ENCODE measurements at regions not wholly inside any gene's neighbourhood (a gene's known extent, or its start where the extent isn't known, plus 50 kb on each side); places are given as distances from the start of the nearest gene placed in this dataset.

DNA sequence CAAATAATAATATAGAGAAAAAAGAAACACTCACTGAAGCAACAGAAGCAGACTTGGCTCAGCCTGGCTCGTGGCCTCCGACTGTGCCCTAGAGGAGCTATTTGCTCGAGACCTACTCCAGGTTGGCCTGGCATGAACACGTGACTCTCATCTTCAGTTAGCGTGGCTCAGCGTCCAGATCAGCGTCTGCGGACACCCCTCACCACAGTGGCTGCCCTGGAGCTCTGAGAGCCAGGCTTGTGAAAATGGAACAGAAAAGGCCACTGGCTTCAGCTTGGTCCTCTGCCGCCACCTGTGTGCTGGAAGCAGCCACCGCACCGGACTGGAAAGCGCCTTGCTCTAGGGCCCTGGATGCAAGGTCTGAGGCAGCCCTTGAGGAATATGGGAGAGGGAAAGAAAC is 1184.0 kb upstream of the GYPC start (continued):
- TF ChIP-seq USF2 (CRISPR knock-in tag; IDR thresholded peaks at IDR 0.05): peak; percentile 72

DNA sequence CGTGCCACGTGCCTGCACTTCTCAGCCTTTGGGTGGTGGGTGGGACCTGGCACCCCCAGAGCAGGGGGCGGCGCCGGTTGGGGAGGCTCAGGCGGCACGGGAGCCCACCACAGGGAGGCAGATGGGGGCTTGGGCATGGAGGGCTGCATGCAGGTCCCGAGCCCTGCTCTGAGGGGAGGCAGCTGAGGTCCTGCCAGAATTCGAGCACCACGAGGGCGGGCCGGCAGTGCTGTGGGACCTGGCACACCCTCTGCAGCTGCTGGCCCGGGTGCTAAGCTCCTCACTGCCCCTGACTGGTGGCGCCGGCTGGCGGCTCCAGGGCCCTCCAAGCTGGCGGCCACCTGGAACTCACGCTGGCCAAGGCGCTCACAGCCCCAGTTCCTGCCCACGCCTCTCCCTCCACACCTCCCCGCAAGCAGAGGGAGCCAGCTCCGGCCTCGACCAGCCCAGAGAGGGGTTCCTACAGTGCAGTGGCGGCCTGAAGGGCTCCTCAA is 1176.8 kb upstream of the GYPC start:
- Mint-ChIP-seq H3K4me3 (no peak overlapping the region), H3K36me3 (peaks cover 49% of the 10 kb centered on the region), H3K27ac (no peak overlapping the region), H3K27me3 (ENCODE audit: low read depth) (peaks cover 3% of the 10 kb centered on the region; the same call in 1 of the 2 replicates), H3K4me1 (no peaks in the 10 kb centered on the region), H3K9me3 (peaks cover 67% of the 10 kb centered on the region)
- ChIA-PET POLR2A (no interaction called here), CTCF (no interaction called here)
- ATAC-seq: no peak
- TF ChIP-seq ZNF423 (CRISPR knock-in tag; IDR thresholded peaks at IDR 0.05) (no peak), MYBL2 (CRISPR knock-in tag; IDR thresholded peaks at IDR 0.05) (no peak), SMAD3 (CRISPR knock-in tag; IDR thresholded peaks at IDR 0.05; ENCODE audit: borderline replicate concordance) (no peak), ZNF512 (CRISPR knock-in tag; IDR thresholded peaks at IDR 0.05; ENCODE audit: borderline replicate concordance) (no peak), ZNF317 (CRISPR knock-in tag; IDR thresholded peaks at IDR 0.05; ENCODE audit: borderline replicate concordance, low read depth) (no peak)
- no peak for DNase-seq (ENCODE audit: low spot score)

GRCh38 chr2:125490308-125490707 is 1165.7 kb upstream of the GYPC start:
- Mint-ChIP-seq H3K4me3 (no peak overlapping the region), H3K9me3 (peaks cover 31% of the 10 kb centered on the region), H3K36me3 (peaks cover 6% of the 10 kb centered on the region), H3K27me3 (ENCODE audit: low read depth) (no peaks in the 10 kb centered on the region), H3K4me1 (0 out of 2 replicates have a peak, but pooled peaks cover 2% of the 10 kb centered on the region), H3K27ac (no peak overlapping the region)
- POLR2A ChIA-PET: no interaction called here
- no peak for DNase-seq (ENCODE audit: low spot score)
- CTCF ChIA-PET: no interaction called here
- TF ChIP-seq RORB (CRISPR knock-in tag; IDR thresholded peaks at IDR 0.05): no peak
- TF ChIP-seq, protein P1, sequence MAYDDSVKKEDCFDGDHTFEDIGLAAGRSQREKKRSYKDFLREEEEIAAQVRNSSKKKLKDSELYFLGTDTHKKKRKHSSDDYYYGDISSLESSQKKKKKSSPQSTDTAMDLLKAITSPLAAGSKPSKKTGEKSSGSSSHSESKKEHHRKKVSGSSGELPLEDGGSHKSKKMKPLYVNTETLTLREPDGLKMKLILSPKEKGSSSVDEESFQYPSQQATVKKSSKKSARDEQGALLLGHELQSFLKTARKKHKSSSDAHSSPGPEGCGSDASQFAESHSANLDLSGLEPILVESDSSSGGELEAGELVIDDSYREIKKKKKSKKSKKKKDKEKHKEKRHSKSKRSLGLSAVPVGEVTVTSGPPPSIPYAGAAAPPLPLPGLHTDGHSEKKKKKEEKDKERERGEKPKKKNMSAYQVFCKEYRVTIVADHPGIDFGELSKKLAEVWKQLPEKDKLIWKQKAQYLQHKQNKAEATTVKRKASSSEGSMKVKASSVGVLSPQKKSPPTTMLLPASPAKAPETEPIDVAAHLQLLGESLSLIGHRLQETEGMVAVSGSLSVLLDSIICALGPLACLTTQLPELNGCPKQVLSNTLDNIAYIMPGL (CRISPR knock-in tag; IDR thresholded peaks at IDR 0.05): no peak
- TF ChIP-seq, protein P2, sequence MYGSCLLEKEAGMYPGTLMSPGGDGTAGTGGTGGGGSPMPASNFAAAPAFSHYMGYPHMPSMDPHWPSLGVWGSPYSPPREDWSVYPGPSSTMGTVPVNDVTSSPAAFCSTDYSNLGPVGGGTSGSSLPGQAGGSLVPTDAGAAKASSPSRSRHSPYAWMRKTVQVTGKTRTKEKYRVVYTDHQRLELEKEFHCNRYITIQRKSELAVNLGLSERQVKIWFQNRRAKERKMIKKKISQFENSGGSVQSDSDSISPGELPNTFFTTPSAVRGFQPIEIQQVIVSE (CRISPR knock-in tag; IDR thresholded peaks at IDR 0.05; ENCODE audit: borderline replicate concordance): no peak
- TF ChIP-seq, protein P3, sequence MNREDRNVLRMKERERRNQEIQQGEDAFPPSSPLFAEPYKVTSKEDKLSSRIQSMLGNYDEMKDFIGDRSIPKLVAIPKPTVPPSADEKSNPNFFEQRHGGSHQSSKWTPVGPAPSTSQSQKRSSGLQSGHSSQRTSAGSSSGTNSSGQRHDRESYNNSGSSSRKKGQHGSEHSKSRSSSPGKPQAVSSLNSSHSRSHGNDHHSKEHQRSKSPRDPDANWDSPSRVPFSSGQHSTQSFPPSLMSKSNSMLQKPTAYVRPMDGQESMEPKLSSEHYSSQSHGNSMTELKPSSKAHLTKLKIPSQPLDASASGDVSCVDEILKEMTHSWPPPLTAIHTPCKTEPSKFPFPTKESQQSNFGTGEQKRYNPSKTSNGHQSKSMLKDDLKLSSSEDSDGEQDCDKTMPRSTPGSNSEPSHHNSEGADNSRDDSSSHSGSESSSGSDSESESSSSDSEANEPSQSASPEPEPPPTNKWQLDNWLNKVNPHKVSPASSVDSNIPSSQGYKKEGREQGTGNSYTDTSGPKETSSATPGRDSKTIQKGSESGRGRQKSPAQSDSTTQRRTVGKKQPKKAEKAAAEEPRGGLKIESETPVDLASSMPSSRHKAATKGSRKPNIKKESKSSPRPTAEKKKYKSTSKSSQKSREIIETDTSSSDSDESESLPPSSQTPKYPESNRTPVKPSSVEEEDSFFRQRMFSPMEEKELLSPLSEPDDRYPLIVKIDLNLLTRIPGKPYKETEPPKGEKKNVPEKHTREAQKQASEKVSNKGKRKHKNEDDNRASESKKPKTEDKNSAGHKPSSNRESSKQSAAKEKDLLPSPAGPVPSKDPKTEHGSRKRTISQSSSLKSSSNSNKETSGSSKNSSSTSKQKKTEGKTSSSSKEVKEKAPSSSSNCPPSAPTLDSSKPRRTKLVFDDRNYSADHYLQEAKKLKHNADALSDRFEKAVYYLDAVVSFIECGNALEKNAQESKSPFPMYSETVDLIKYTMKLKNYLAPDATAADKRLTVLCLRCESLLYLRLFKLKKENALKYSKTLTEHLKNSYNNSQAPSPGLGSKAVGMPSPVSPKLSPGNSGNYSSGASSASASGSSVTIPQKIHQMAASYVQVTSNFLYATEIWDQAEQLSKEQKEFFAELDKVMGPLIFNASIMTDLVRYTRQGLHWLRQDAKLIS (CRISPR knock-in tag; IDR thresholded peaks at IDR 0.05; ENCODE audit: borderline replicate concordance): no peak
- no peak for TF ChIP-seq CREB1 (CRISPR knock-in tag; IDR thresholded peaks at IDR 0.05)
- no peak for TF ChIP-seq PRRX2 (CRISPR knock-in tag; IDR thresholded peaks at IDR 0.05)
- ATAC-seq: no peak

All from WTC11 (cell line).